Kidney (tissue), 13 donors: ENCODE measurements at regions not wholly inside any gene's neighbourhood (a gene's known extent, or its start where the extent isn't known, plus 50 kb on each side); places are given as distances from the start of the nearest gene placed in this dataset.

ENCODE experiments used
- DNase-seq, 5 donors: peaks; one replicate each; pipeline ENCODE4 v3.0.0-alpha.2; 2013 to 2020
- FAIRE-seq: peaks from 2 replicates; lab custom pipeline; 2012; peaks lifted over from hg19 to GRCh38; lab: Jason Lieb, UNC
- H3K27ac ChIP-seq, 2 donors: one replicate each; pipeline ENCODE4 v1.7.0; 2013; ENCODE audit warnings: low read depth in 2 of 2, low read length in 2 of 2, inconsistent platforms in 1 of 2
- H3K27me3 ChIP-seq: one replicate; pipeline ENCODE4 v1.7.1; 2013; ENCODE audit warnings: low read length, inconsistent platforms; ENCODE audit not compliant: control insufficient read depth, insufficient read depth
- H3K36me3 ChIP-seq, 3 donors: one replicate each; pipeline versions ENCODE4 v1.7.0 to v1.7.1; 2013; ENCODE audit warnings: low read length in 3 of 3, control low read depth in 1 of 3, inconsistent platforms in 1 of 3; ENCODE audit not compliant: insufficient read depth in 3 of 3, control insufficient read depth in 2 of 3
- H3K4me1 ChIP-seq, 3 donors: one replicate each; pipeline versions ENCODE4 v1.7.0 to v1.7.1; 2013; ENCODE audit warnings: low read length in 3 of 3, inconsistent platforms in 1 of 3, low read depth in 1 of 3; ENCODE audit not compliant: control insufficient read depth in 2 of 3, insufficient read depth in 2 of 3
- H3K4me3 ChIP-seq, 3 donors: one replicate each; pipeline versions ENCODE4 v1.7.0 to v1.8.1; 2013; ENCODE audit warnings: low read length in 3 of 3, control low read depth in 1 of 3, inconsistent platforms in 1 of 3
- H3K9ac ChIP-seq, 3 donors: one replicate each; pipeline versions ENCODE4 v1.7.0 to v1.7.1; 2013; ENCODE audit warnings: low read length in 3 of 3, control low read depth in 1 of 3, inconsistent platforms in 1 of 3
- H3K9me3 ChIP-seq, 3 donors: one replicate each; pipeline versions ENCODE4 v1.7.0 to v1.7.1; 2013; ENCODE audit warnings: low read length in 3 of 3, control low read depth in 1 of 3, inconsistent platforms in 1 of 3; ENCODE audit not compliant: control insufficient read depth in 2 of 3, insufficient read depth in 1 of 3
- intact Hi-C: fragments of 100-400 bp; cut with DNase I; formaldehyde crosslinking; loops from one replicate; pipeline ENCODE4 v1.11.1; 2022
- TF ChIP-seq, protein P1 (sequence below): IDR thresholded peaks from 3 replicates; pipeline ENCODE4 v1.5.1; 2012; ENCODE audit warnings: mild to moderate bottlenecking, moderate library complexity, borderline replicate concordance; ENCODE audit not compliant: insufficient read depth; ENCODE audit errors: extremely low read depth
- donor health status: control.
- donor health status: control.
- donor health status: control.
- donor health status: control.
- donor health status: control.
- donor health status: DM: yes; HTN: yes; CAD: no.
- donor health status: Normal renal cell carcinoma (clear cell type).

DNA sequence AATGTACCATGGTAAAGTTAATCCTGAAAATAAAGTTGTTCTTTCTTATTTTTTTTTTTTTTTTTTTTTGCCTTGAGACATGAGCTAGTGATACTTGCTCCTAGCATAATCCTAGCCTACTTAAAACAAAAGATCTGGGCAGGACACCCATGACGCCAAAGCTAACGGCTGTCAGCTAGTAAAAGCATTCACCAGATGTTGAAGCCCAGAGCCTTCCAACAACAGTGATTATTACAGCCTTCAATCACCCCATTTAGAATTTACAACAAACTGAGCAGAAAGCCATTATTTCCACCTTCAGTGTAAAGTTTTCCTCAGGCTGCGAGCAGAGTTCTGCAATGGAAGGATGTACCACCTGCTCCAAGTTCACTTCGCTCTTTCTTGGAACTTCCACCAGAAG lies 259.5 kb downstream of the SP3 start:
- FAIRE-seq (no peak), DNase-seq (no peak)
- intact Hi-C loops: no loop called here
- TF ChIP-seq, protein P1, sequence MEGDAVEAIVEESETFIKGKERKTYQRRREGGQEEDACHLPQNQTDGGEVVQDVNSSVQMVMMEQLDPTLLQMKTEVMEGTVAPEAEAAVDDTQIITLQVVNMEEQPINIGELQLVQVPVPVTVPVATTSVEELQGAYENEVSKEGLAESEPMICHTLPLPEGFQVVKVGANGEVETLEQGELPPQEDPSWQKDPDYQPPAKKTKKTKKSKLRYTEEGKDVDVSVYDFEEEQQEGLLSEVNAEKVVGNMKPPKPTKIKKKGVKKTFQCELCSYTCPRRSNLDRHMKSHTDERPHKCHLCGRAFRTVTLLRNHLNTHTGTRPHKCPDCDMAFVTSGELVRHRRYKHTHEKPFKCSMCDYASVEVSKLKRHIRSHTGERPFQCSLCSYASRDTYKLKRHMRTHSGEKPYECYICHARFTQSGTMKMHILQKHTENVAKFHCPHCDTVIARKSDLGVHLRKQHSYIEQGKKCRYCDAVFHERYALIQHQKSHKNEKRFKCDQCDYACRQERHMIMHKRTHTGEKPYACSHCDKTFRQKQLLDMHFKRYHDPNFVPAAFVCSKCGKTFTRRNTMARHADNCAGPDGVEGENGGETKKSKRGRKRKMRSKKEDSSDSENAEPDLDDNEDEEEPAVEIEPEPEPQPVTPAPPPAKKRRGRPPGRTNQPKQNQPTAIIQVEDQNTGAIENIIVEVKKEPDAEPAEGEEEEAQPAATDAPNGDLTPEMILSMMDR: no peak
- H3K27ac ChIP-seq: no peak overlapping the region
- H3K9ac ChIP-seq: no peak overlapping the region
- no peaks in the 10 kb centered on the region for H3K27me3 ChIP-seq
- H3K36me3 ChIP-seq: no peaks in the 10 kb centered on the region
- H3K4me3 ChIP-seq: no peak overlapping the region
- H3K4me1 ChIP-seq: no peaks in the 10 kb centered on the region
- no peaks in the 10 kb centered on the region for H3K9me3 ChIP-seq

DNA sequence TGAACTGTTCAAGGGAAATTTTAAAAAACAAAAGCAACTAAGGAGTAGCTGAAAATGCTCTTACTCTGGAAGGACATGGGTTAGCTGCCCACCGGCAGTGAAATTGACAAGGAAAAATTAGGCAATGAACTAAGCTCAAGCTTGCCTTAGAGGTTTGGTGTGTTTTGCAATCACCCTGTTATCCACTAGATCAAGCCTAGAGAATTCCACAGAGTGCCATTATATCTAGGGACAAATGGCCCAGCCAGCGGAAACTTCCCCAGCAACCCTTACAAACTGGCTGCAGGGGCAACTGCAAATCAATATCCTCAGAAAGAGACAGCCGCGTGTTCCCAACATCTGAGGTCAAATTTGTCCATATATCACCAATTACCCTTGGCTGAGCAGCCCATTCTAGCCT lies 258.2 kb downstream of the SP3 start:
- Histone ChIP-seq H3K9ac (no peak overlapping the region), H3K36me3 (no peaks in the 10 kb centered on the region), H3K27me3 (no peaks in the 10 kb centered on the region), H3K4me1 (no peaks in the 10 kb centered on the region), H3K27ac (no peak overlapping the region), H3K4me3 (no peak overlapping the region), H3K9me3 (no peaks in the 10 kb centered on the region)
- FAIRE-seq (no peak), DNase-seq (no peak)
- intact Hi-C loops: no loop called here
- TF ChIP-seq, protein P1: no peak

DNA sequence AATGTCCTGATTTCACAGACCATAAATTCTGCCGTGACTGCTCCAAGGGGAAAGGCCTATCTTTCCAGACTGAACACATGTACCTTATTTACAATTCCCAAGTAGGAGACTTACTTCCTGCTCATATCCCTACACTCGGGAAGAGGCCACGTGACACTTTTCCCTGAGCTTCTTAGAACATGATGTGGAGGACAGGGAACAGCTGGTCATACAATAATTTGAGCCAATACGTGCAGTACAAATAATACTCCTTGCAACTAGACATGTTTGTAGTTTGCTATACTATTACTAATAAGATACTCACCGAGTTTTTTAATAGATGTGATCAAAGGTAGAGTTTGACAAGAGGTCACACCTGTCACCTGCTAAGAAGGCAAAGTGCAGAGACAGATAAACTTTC lies 256.4 kb downstream of the SP3 start:
- no peak for FAIRE-seq

More for the DNA sequence above, 256.4 kb downstream of the SP3 start:
- Histone ChIP-seq H3K9me3 (no peaks in the 10 kb centered on the region), H3K36me3 (no peaks in the 10 kb centered on the region), H3K27ac (no peak overlapping the region), H3K4me3 (no peak overlapping the region), H3K4me1 (no peaks in the 10 kb centered on the region), H3K27me3 (no peaks in the 10 kb centered on the region), H3K9ac (no peak overlapping the region)
- DNase-seq: peak in 2 of 5 donors; percentile 44 to 78
- TF ChIP-seq, protein P1: no peak
- intact Hi-C loops: no loop called here
